NB4 (cell line): ENCODE measurements at regions not wholly inside any gene's neighbourhood (a gene's known extent, or its start where the extent isn't known, plus 50 kb on each side); places are given as distances from the start of the nearest gene placed in this dataset.

Source experiments
- DNase-seq: peaks from one replicate; pipeline ENCODE4 v3.0.0; 2010; ENCODE audit warnings: low read depth
- H3K4me3 ChIP-seq: one replicate; pipeline ENCODE4 v1.5.1; 2011; ENCODE audit warnings: mild to moderate bottlenecking, low read depth, low read length, moderate library complexity
- CTCF ChIP-seq: IDR thresholded peaks from one replicate; pipeline ENCODE4 v1.5.1; 2012; ENCODE audit warnings: low read depth, low read length
- MAX ChIP-seq: IDR thresholded peaks from 2 replicates; pipeline ENCODE4 v1.6.1; 2011; ENCODE audit warnings: low read depth, low read length
- MYC ChIP-seq: IDR thresholded peaks from 2 replicates; pipeline ENCODE4 v1.6.1; 2011; ENCODE audit warnings: low read depth, low read length
- POLR2A ChIP-seq: IDR thresholded peaks from 2 replicates; pipeline ENCODE4 v1.6.1; 2011; ENCODE audit warnings: mild to moderate bottlenecking; ENCODE audit not compliant: insufficient read length; ENCODE audit errors: extremely low read depth

DNA sequence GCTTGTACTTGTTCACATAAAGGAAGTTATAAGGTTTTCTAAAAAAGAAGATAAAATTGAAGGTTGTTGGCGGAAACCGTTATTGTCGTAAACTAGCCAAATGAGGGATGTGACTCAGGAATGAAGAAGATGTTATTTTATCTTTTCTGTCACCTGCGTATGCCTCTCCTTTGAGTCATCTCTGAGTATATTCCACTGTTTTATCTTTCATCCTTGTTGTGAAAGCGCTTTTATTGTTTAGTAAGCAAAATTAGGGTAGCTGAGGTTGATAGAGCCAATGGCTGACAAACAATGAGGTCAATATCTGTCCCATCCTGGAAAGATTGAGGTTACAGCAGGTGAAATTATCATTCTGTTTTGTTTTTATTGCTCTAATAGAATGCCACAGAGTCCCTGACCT is 105.0 kb downstream of the TUSC1 start:
- no peak for TF ChIP-seq POLR2A
- no peak for TF ChIP-seq MAX
- no peak for TF ChIP-seq CTCF
- TF ChIP-seq MYC, result no peak
- DNase-seq, result no peak

GRCh38 chr9:25571491-25571890 is 106.8 kb downstream of the TUSC1 start:
- no peak for DNase-seq
- H3K4me3 ChIP-seq, result no peak overlapping the region
- TF ChIP-seq MYC (no peak), MAX (no peak), POLR2A (no peak), CTCF (no peak)

More for the DNA sequence above, 105.0 kb downstream of the TUSC1 start:
- H3K4me3 ChIP-seq, result no peak overlapping the region

GRCh38 chr9:25570802-25571201 is 107.4 kb downstream of the TUSC1 start:
- TF ChIP-seq POLR2A (no peak), CTCF (no peak), MYC (no peak), MAX (no peak)
- no peak for DNase-seq
- no peak overlapping the region for H3K4me3 ChIP-seq

GRCh38 chr9:25562101-25562500 is 116.1 kb downstream of the TUSC1 start:
- TF ChIP-seq POLR2A (no peak), MYC (no peak), MAX (no peak), CTCF (no peak)
- no peak overlapping the region for H3K4me3 ChIP-seq
- no peak for DNase-seq

- TF ChIP-seq MAX (no peak), CTCF (no peak), MYC (no peak), POLR2A (no peak)
- no peak for DNase-seq
- no peak overlapping the region for H3K4me3 ChIP-seq
Measured at GRCh38 chr9:25557645-25558300, 120.5 kb downstream of the TUSC1 start.

DNA sequence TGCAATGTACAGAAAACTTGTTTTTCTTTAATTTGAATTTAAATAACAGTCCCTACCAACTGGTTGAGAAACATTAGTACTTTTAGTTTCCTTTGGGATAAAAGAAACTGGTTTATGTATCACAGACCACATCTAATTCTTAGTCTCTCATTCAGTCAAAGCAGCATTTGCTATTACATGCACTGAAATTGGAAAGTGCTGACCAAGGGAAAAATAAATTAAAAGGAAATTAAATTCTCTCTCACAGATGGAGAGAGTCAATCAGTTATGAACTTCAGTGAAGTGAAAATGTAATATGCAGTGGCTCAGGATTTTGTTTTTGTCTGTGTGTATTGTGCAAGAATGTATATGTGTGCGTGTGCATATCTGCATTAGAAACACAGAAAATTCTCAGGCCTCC is 121.7 kb downstream of the TUSC1 start:
- no peak overlapping the region for H3K4me3 ChIP-seq
- TF ChIP-seq CTCF (no peak), MYC (no peak), POLR2A (no peak), MAX (no peak)
- DNase-seq, result no peak
